Psoas muscle (tissue), 7 donors: ENCODE measurements at regions not wholly inside any gene's neighbourhood (a gene's known extent, or its start where the extent isn't known, plus 50 kb on each side); places are given as distances from the start of the nearest gene placed in this dataset.

ENCODE experiments used
- ATAC-seq, 4 donors: fragments of 200-7000 bp; cut with Tn5 transposase; one replicate each; pipeline ENCODE4 v1.9.1; 2020; ENCODE audit warnings: moderate library complexity in 3 of 4, mild to moderate bottlenecking in 2 of 4
- DNase-seq, 2 donors: peaks; one replicate each; pipeline ENCODE4 v3.0.0-alpha.2; 2020
- H3K27ac ChIP-seq: fragments of 200-600 bp; one replicate; pipeline ENCODE4 v1.8.0; 2022
- H3K27me3 ChIP-seq, 3 donors: fragments of 200-600 bp in 1 of 3; one replicate each; pipeline versions ENCODE4 v1.6.1 to v1.8.0; 2013 to 2022; ENCODE audit warnings: low read length in 2 of 3, mild to moderate bottlenecking in 2 of 3, moderate library complexity in 1 of 3; ENCODE audit not compliant: insufficient read depth in 3 of 3
- H3K36me3 ChIP-seq, 2 donors: fragments of 200-600 bp in 1 of 2; one replicate each; pipeline versions ENCODE4 v1.6.1 to v1.8.0; 2013 to 2022; ENCODE audit warnings: low read depth in 1 of 2, mild to moderate bottlenecking in 1 of 2, moderate library complexity in 1 of 2; ENCODE audit not compliant: insufficient read depth in 1 of 2
- H3K4me1 ChIP-seq: fragments of 200-600 bp; one replicate; pipeline ENCODE4 v1.8.0; 2022
- H3K4me3 ChIP-seq: fragments of 200-600 bp; one replicate; pipeline ENCODE4 v1.8.0; 2022; ENCODE audit warnings: mild to moderate bottlenecking
- H3K9me3 ChIP-seq: fragments of 200-600 bp; one replicate; pipeline ENCODE4 v1.8.0; 2022
- WGBS, 3 donors: extraction: QIAGEN DNeasy Blood & Tissue Kit; methylation state at CpG; one replicate each; pipeline versions ENCODE4 v1.1.6 to v1.1.7; 2013; 5-methylcytosine and 5-hydroxymethylcytosine counted together
- intact Hi-C, 2 donors: fragments of 100-400 bp; cut with DNase I; formaldehyde crosslinking; loops; one replicate each; pipeline versions ENCODE4 v1.11.0 to v1.14.2; 2022
- TF ChIP-seq, protein P1 (sequence below): fragments of 200-600 bp; IDR thresholded peaks from one replicate; pipeline ENCODE4 v1.8.0; 2022; ENCODE audit warnings: antibody characterized with exemption
- donor health status: healthy with polysubstance abuse.
- donor health status: DM: no; HTN: no; CAD: no; lungs with moderate emphysema.
- donor health status: Bipolar disorder and iron deficiency.
- donor health status: healthy.
- donor health status: DM: yes; HTN: yes; CAD: no.
- donor health status: DM: no; HTN: no; CAD: no.
- donor health status: DM: yes; HTN: yes; CAD: no.

GRCh38 chr13:75090872-75091615, 390.9 kb downstream of the TBC1D4 start:
- intact Hi-C loops, result no loop called here
- no peak for ATAC-seq
- TF ChIP-seq, protein P1, sequence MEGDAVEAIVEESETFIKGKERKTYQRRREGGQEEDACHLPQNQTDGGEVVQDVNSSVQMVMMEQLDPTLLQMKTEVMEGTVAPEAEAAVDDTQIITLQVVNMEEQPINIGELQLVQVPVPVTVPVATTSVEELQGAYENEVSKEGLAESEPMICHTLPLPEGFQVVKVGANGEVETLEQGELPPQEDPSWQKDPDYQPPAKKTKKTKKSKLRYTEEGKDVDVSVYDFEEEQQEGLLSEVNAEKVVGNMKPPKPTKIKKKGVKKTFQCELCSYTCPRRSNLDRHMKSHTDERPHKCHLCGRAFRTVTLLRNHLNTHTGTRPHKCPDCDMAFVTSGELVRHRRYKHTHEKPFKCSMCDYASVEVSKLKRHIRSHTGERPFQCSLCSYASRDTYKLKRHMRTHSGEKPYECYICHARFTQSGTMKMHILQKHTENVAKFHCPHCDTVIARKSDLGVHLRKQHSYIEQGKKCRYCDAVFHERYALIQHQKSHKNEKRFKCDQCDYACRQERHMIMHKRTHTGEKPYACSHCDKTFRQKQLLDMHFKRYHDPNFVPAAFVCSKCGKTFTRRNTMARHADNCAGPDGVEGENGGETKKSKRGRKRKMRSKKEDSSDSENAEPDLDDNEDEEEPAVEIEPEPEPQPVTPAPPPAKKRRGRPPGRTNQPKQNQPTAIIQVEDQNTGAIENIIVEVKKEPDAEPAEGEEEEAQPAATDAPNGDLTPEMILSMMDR, result no peak
- 78 to 79% (median 78%) methylated on average over 3 of the region's 3 CpGs for WGBS, 3 donors
- no peak for DNase-seq
- no peaks in the 10 kb centered on the region for H3K4me1 ChIP-seq
- H3K4me3 ChIP-seq, result no peak overlapping the region
- H3K36me3 ChIP-seq, result no peaks in the 10 kb centered on the region
- H3K27ac ChIP-seq, result no peak overlapping the region
- H3K9me3 ChIP-seq, result no peaks in the 10 kb centered on the region
- H3K27me3 ChIP-seq, result no peaks in the 10 kb centered on the region

DNA sequence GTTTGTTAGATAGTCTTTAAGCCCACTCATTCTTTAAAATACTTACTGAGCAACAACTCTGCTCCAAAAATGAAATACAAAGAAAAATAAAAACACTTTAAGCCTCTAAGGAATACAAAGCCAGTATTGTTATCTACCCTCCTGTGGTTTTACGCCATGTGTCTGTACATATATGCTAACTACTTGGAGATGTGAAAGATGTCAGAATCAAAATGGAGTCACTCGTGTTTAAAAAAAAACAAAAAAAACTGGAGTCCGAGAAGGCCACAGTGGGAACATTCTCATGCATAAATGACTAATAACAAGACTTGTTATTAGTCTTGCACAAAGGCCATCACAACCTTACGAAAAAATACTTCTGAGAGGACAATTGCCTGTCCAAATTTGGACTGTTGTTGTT, 393.1 kb downstream of the TBC1D4 start:
- TF ChIP-seq, protein P1, result no peak
- no peaks in the 10 kb centered on the region for H3K9me3 ChIP-seq
- ATAC-seq, result no peak

DNA sequence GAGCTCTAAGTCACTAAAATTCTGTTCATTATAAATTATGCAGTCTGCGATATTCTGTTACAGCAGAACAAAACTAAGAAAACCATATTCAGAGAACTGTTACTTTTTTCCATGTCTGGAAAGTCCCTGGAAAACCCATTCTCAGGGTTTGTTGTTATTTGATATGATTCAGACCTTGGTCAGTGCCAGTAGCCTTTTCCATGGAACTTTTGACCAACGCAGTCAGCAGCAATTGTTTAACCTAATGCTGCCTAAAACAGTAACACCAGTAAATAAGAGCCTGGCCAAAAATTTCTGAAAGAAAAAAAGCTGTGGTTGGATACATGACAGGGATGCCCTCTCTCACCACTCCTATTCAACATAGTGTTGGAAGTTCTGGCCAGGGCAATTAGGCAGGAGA, 402.7 kb downstream of the TBC1D4 start:
- Histone ChIP-seq H3K4me1 (no peaks in the 10 kb centered on the region), H3K4me3 (no peak overlapping the region), H3K36me3 (no peaks in the 10 kb centered on the region), H3K9me3 (no peaks in the 10 kb centered on the region), H3K27ac (no peak overlapping the region), H3K27me3 (peaks cover 0 to 2% (median 0%) of the 10 kb centered on the region in 3 donors)
- intact Hi-C loops, result no loop called here
- no peak for DNase-seq
- 31 to 57% (median 32%) methylated on average over 2 of the region's 2 CpGs for WGBS, 3 donors
- no peak for ATAC-seq
- TF ChIP-seq, protein P1, result no peak

More for the DNA sequence above, 393.1 kb downstream of the TBC1D4 start:
- no peak for DNase-seq
- Histone ChIP-seq H3K36me3 (no peaks in the 10 kb centered on the region), H3K4me3 (no peak overlapping the region), H3K27ac (no peak overlapping the region), H3K4me1 (no peaks in the 10 kb centered on the region), H3K27me3 (no peaks in the 10 kb centered on the region)
- intact Hi-C loops, result no loop called here
- 74 to 80% (median 78%) methylated on average over 4 of the region's 4 CpGs for WGBS, 3 donors

DNA sequence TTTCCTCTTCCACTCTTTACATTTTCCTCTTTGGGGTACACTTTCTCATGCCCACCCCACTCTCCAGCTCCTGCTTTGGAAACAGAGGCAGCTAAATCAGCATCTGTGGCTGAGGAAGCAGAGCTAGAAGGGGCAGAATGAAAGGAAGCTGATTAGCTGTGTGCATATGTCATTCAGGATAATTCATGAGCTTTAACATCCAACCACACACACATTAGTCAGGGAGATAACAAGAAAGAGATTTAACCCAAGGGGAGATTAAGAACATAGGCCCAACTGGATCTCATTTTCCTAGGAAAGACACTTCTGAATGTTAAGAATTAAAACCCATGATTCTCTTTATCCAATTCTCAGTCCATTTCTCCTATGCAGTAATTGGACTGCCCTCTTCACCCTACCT, 405.5 kb downstream of the TBC1D4 start:
- no peaks in the 10 kb centered on the region for H3K4me1 ChIP-seq
- H3K27me3 ChIP-seq, result peaks cover 0 to 2% (median 0%) of the 10 kb centered on the region in 3 donors
- no peak overlapping the region for H3K4me3 ChIP-seq
- TF ChIP-seq, protein P1, result no peak
- no peaks in the 10 kb centered on the region for H3K9me3 ChIP-seq
- H3K27ac ChIP-seq, result no peak overlapping the region
- DNase-seq (no peak), ATAC-seq (no peak)
- intact Hi-C loops, result no loop called here
- H3K36me3 ChIP-seq, result no peaks in the 10 kb centered on the region

GRCh38 chr13:75073786-75074185, 408.2 kb downstream of the TBC1D4 start:
- H3K9me3 ChIP-seq, result no peaks in the 10 kb centered on the region
- no peak for DNase-seq
- WGBS, 3 donors, result 39 to 55% (median 45%) methylated on average over 1 of the region's 1 CpG
- H3K4me3 ChIP-seq, result no peak overlapping the region
- no peak for ATAC-seq
- H3K27ac ChIP-seq, result no peak overlapping the region
- no peaks in the 10 kb centered on the region for H3K4me1 ChIP-seq
- intact Hi-C loops, result no loop called here
- no peaks in the 10 kb centered on the region for H3K36me3 ChIP-seq
- peaks cover 0 to 2% (median 0%) of the 10 kb centered on the region in 3 donors for H3K27me3 ChIP-seq
- TF ChIP-seq, protein P1, result no peak
